ENCODE measurements at regions not wholly inside any gene's neighbourhood (a gene's known extent, or its start where the extent isn't known, plus 50 kb on each side); places are given as distances from the start of the nearest gene placed in this dataset.
"Not testable (repeated sequence)": the region's sequence is repeated elsewhere in the genome, so short reads cannot be mapped to it uniquely, and the experiment has no call there.

DNA sequence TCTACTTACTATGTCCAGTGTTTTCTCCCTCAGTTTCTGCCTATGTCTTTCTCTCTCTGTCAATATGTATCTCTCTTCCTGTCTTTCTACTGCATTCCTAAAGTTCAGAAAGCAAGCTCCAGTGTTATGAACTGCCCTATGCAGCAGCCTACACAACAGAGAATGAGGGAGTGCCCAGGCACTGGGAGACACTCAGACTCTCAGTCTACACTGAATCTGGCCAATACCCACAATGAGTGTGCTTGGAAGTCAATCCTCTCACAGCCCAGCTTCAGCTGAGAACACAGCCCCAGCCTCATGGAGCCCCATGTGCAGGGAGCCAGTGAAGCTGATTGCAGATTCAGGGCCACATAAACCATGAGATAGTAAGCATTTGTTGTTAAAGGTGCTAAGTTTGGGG lies 128.7 kb downstream of the ALG10 start:
- DNase-seq (ENCODE audit: low read depth) = no peak
- no peak overlapping the region for H3K4me3 ChIP-seq (ENCODE audit: low read depth, low read length)
- TF ChIP-seq POLR2A (IDR thresholded peaks at IDR 0.05; ENCODE audit: extremely low read depth, insufficient read length) (no peak), MYC (IDR thresholded peaks at IDR 0.05; ENCODE audit: low read depth, low read length) (no peak)
- TF ChIP-seq, protein P1, sequence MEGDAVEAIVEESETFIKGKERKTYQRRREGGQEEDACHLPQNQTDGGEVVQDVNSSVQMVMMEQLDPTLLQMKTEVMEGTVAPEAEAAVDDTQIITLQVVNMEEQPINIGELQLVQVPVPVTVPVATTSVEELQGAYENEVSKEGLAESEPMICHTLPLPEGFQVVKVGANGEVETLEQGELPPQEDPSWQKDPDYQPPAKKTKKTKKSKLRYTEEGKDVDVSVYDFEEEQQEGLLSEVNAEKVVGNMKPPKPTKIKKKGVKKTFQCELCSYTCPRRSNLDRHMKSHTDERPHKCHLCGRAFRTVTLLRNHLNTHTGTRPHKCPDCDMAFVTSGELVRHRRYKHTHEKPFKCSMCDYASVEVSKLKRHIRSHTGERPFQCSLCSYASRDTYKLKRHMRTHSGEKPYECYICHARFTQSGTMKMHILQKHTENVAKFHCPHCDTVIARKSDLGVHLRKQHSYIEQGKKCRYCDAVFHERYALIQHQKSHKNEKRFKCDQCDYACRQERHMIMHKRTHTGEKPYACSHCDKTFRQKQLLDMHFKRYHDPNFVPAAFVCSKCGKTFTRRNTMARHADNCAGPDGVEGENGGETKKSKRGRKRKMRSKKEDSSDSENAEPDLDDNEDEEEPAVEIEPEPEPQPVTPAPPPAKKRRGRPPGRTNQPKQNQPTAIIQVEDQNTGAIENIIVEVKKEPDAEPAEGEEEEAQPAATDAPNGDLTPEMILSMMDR (IDR thresholded peaks at IDR 0.05; ENCODE audit: low read depth, low read length) = no peak
- TF ChIP-seq, protein P2, sequence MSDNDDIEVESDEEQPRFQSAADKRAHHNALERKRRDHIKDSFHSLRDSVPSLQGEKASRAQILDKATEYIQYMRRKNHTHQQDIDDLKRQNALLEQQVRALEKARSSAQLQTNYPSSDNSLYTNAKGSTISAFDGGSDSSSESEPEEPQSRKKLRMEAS (IDR thresholded peaks at IDR 0.05; ENCODE audit: low read depth, low read length) = no peak

DNA sequence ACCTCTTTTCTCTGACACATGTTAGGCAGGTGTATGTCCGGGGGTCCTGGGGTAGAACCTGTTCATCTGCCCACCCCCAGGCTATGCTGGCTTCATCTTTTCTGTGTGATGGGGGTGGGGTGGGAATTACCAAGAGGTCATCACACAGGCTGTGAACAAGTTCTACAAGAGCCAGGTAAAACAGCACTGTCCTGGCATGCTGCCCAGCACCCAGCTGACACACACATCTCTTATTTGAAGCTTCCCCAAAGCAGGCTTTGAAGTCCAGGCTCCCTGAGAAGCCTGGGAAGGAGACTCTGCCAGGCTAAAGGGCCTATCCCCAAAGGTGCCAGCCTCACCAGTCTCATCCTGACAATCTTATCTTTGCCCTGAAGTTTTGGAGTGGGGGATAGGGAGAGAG lies 141.1 kb downstream of the ALG10 start:
- no peak overlapping the region for H3K4me3 ChIP-seq (ENCODE audit: low read depth, low read length)
- DNase-seq (ENCODE audit: low read depth) = no peak
- no peak for TF ChIP-seq MYC (IDR thresholded peaks at IDR 0.05; ENCODE audit: low read depth, low read length)

DNA sequence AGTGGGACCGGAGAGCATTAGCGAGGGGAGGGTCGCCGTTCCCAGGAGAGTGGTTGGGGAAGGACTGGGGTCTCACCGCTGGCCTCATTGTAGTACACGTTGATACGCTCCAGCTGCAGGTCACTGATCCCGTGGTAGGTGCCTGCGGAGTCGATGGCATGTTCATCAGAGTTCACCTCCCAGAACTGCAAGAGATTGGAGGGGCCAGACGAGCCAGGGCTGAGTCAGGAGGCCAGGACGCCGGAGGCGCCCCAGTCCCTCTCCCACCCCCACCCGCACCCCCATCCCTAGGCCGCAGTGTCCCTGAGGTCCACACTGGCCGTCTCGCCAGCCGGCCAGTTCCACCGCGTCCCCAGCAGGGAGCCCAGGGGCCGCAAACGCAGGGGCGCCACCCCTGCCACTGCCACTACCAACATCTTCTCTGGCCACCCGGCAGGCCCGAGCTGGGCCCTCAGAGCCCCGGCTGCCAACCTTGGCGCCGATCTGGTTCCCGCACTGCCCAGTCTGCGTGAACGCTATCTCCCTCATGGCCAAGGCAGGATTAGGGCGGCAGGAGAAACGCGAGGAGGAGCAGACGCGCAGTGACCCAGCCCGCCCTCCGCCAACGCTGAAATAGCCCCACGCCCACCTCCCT lies 144.2 kb downstream of the ALG10 start:
- H3K4me3 ChIP-seq (ENCODE audit: low read depth, low read length) = no peak overlapping the region
- TF ChIP-seq, protein P1 (IDR thresholded peaks at IDR 0.05; ENCODE audit: low read depth, low read length) = no peak
- DNase-seq (ENCODE audit: low read depth) = no peak

DNA sequence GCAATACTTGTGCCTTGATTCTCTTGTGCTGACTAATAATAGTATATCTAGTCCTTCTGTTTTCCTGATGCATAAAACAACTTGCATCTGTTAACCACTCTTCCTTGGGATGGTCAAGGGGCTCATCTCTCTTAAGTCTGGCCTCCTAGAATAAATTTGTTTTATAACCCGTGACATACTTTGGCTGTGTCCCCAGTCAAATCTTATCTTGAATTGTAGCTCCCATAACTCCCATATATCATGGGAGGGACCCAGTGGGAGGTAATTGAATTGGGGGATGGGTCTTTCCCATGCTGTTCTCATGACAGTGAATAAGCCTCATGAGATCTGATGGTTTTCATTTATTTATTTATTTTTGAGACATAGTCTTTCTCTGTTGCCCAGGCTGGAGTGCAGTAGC lies 146.2 kb downstream of the ALG10 start:
- H3K4me3 ChIP-seq (ENCODE audit: low read depth, low read length); DNase-seq (ENCODE audit: low read depth): not testable (repeated sequence)

DNA sequence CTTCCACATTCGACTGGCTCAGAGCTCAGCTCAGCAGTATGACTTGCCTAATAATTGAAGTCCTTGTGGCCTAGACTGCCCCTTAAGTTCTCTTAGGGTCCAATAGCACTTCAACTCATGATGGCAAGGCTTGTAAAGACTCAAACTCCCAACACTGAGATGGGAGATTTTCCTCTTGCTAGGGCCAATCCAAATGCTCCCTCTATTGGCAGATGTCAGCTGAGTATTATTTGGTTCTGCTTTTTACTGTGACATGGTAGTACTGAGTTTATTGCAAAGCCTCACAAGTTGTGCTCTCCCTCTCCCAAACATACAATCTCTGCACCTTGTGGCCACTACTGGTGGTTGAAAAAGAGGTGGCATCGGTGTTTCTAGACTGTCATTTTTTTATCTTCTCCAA lies 164.2 kb downstream of the ALG10 start:
- H3K4me3 ChIP-seq (ENCODE audit: low read depth, low read length) = no peak overlapping the region
- TF ChIP-seq MYC (IDR thresholded peaks at IDR 0.05; ENCODE audit: low read depth, low read length) (no peak), POLR2A (IDR thresholded peaks at IDR 0.05; ENCODE audit: extremely low read depth, insufficient read length) (no peak)
- TF ChIP-seq, protein P2 (IDR thresholded peaks at IDR 0.05; ENCODE audit: low read depth, low read length) = no peak
- TF ChIP-seq, protein P1 (IDR thresholded peaks at IDR 0.05; ENCODE audit: low read depth, low read length) = no peak
- DNase-seq (ENCODE audit: low read depth) = peak; percentile 20

DNA sequence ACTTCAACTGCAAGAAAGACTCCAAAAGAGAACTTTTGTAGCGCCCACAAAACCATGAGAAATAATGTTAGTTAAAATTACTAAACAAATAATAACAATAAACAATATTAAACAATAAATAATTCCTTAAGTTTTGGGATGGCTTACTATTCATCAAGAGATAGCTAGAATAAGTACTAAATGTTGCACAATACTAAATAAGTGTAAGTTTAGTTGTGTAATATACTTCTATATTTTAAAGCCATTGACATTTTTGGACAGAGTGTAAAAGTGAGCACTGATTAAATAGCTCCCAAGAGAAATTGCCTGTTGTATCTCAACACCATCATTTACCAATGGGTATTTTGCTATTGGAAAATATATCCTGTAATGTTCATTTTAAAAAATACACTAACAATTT lies 166.7 kb downstream of the ALG10 start:
- TF ChIP-seq, protein P2 (IDR thresholded peaks at IDR 0.05; ENCODE audit: low read depth, low read length) = no peak
- TF ChIP-seq MYC (IDR thresholded peaks at IDR 0.05; ENCODE audit: low read depth, low read length) (no peak), POLR2A (IDR thresholded peaks at IDR 0.05; ENCODE audit: extremely low read depth, insufficient read length) (no peak)
- TF ChIP-seq, protein P1 (IDR thresholded peaks at IDR 0.05; ENCODE audit: low read depth, low read length) = no peak
- DNase-seq (ENCODE audit: low read depth) = no peak

DNA sequence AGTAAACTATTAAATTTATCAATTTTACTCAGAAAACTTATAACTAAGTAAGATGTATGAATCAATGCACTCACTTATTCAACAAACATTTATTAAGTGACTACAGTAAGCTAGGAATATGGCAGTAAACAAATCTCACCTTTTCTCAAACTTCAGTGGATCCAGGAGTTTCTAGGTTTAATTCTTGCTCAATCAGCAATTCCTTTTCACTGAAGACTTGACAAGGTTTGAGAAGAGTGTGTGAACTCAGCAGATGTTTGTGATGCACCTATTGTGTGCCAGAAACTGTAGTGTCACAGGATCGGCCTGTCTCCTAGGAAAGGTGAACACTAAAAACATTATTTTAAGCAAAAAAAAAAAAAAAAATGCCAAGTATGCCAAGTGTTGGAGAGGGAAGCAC lies 167.8 kb downstream of the ALG10 start:
- TF ChIP-seq, protein P2 (IDR thresholded peaks at IDR 0.05; ENCODE audit: low read depth, low read length) = no peak
- no peak for TF ChIP-seq POLR2A (IDR thresholded peaks at IDR 0.05; ENCODE audit: extremely low read depth, insufficient read length)
- TF ChIP-seq, protein P1 (IDR thresholded peaks at IDR 0.05; ENCODE audit: low read depth, low read length) = no peak
- TF ChIP-seq MYC (IDR thresholded peaks at IDR 0.05; ENCODE audit: low read depth, low read length) = no peak
- H3K4me3 ChIP-seq (ENCODE audit: low read depth, low read length) = no peak overlapping the region
- DNase-seq (ENCODE audit: low read depth) = no peak

More for the DNA sequence above, 166.7 kb downstream of the ALG10 start:
- H3K4me3 ChIP-seq (ENCODE audit: low read depth, low read length) = no peak overlapping the region
